NOMO-1 treated with dmso at 0.1 percent for 144 hours (cell line): ENCODE measurements at regions not wholly inside any gene's neighbourhood (a gene's known extent, or its start where the extent isn't known, plus 50 kb on each side); places are given as distances from the start of the nearest gene placed in this dataset.
"Not testable (repeated sequence)": the region's sequence is repeated elsewhere in the genome, so short reads cannot be mapped to it uniquely, and the experiment has no call there.

ENCODE experiments used
- DNase-seq: peaks from one replicate; lab custom pipeline; 2025; ENCODE audit not compliant: unreplicated experiment; lab: John Stamatoyannopoulos, UW

GRCh38 chr16:22705799-22706198 is 108.2 kb upstream of the HS3ST2 start:
- DNase-seq: no peak

DNA sequence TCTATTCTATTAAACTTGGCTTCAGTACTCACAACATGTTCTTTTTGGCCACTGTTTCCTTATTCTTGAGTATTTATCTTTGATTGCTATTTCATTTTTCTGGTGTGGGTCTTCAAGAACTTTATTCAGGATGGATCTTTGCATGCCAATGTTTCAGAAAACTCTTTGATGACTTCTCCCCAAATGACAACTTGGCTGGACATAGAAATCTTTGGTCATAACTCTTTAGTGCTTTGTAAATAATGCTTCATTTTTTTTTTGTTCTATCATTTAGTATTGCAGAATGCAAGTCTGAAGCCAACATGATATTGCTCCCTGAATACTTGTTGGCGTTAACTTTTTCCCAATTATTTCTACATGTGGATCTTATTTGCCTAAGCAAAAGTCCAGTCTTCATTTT is 103.6 kb upstream of the HS3ST2 start:
- no peak for DNase-seq

- no peak for DNase-seq
Measured at GRCh38 chr16:22711847-22712246, 102.1 kb upstream of the HS3ST2 start.

DNA sequence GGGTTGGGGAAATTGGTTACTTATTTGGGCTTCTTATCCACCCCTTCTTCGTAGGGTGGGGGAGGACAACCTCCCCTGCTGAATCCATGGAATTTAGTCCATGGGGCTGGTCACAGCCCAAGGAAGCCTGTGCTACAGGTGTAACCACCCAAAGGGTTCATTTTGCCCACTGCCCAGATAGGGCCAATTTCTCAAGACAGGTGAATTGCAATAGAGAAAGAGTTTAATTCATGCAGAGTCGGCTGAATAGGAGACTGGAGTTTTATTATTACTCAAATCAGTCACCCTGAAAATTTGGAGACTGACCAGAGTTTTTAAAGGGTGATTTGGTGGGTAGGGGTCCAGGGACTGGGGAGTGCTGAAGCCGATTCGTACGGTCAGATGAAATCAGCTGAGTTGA is 101.5 kb upstream of the HS3ST2 start:
- DNase-seq: no peak

DNA sequence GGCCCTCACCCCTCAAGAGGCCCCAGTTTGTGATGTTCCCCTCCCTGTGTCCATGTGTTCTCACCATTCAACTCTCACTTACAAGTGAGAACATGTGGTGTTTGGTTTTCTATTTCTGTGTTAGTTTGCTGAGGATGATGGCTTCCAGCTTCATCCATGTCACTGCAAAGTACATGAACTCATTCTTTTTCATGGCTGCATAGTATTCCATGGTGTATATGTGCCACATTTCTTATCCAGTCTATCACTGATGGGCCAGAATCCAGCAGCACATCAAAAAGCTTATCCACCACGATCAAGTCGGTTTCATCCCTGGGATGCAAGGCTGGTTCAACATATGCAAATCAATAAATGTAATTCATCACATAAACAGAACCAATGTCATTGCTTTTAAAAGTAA is 95.4 kb upstream of the HS3ST2 start:
- DNase-seq: not testable (repeated sequence)

DNA sequence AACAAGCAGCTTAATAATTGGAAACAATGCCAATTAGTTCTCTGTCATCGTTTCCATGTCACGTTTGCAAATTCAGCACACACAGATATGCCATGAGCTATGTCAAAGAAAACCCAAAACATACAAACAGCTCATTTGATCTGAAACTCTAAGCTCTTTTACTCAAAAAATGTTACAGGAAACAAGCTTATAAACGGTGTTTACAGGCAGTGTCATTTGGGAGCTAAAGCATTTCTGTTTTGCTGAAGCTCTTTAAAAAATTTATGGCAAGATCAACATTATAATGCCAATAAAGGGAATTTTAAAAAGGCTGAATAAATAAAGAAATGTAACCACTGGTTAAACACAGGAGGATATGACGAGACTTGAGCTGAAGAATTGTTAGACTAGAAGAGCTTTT is 94.0 kb upstream of the HS3ST2 start:
- DNase-seq: no peak

DNA sequence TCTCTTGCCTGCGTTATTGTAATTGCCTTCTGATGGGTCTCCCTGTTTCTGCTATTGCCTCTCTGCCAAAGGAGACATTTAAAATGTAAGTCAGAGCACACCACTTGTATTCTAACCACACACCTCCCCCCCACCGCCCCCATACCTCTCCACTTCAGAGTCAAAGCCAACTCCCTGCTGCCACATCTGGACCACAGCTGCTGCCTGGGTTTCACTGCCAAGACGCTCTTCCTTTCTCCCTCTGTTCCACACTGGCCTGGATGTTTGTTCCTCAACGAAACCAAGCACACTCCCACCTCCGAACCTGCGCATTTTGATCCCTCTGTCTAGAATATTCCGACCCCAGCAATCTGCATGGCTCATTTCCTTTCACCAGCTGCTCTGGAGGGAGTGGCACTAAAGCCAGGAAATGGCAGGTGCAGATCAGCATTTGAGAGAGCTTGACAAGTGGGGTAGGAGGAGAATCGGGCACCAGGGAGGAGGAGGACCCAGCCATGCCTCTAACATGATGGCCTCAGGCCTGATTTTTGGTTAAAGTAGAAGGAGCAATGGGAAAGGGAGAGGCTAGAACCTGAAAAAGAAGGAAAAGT is 92.4 kb upstream of the HS3ST2 start:
- DNase-seq: no peak

DNA sequence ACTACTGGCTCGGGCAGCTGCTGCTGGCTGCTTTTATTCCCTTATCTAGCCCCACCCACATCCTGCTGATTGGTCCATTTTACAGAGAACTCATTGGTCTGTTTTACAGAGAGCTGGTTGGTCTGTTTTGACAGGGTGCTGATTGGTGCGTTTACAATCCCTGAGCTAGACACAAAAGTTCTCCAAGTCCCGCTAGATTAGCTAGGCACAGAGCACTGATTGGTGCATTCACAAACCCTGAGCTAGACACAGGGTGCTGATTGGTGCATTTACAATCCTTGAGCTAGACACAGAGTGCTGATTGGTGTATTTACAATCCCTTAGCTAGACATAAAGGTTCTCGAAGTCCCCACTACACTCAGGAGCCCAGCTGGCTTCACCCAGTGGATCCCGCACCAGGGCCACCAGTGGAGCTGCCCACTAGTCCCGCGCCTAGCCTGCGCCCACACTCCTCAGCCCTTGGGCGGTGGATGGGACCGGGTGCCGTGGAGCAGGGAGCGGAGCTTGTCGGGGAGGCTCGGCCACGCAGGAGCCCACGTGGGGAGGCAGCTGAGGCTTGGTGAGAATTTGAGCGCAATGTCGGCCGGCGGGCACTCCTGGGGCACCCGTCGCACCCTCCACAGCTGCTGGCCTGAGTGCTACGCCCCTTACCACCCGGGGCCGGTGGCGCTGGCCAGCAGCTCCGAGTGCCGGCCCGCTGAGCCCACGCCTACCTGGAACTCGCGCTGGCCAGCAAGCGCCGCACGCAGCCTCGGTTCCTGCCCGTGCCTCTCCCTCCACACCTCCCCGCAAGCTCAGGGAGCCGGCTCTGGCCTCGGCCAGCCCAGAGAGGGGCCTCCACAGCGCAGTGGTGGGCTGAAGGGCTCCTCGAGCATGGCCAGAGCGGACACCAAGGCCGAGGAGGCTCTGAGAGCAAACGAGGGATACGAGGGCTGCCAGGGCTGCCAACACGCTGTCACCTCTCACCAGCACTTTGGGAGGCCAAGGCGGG is 91.1 kb upstream of the HS3ST2 start:
- DNase-seq: not testable (repeated sequence)

DNA sequence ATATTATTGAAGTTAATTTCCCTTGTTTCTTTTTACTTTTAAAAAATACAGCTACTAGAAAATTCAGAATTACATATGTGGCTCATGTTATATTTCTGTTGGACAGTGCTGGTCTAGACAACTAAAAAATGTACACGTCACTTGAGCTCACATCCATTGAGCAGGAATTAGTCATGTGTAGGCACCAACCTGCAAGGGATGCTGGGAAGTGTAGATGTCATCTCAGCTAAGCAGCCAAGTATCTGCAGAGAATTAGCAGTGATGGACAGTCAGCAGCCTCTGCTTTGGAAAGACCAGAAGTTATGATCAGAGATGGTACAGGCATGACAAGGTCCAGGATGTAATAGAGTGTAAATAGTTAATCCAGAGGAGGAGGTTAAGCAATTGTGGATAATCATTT is 87.1 kb upstream of the HS3ST2 start:
- no peak for DNase-seq

- no peak for DNase-seq
Measured at GRCh38 chr16:22727285-22728166, 86.4 kb upstream of the HS3ST2 start.

- DNase-seq: no peak
Measured at GRCh38 chr16:22728167-22728836, 85.7 kb upstream of the HS3ST2 start.

DNA sequence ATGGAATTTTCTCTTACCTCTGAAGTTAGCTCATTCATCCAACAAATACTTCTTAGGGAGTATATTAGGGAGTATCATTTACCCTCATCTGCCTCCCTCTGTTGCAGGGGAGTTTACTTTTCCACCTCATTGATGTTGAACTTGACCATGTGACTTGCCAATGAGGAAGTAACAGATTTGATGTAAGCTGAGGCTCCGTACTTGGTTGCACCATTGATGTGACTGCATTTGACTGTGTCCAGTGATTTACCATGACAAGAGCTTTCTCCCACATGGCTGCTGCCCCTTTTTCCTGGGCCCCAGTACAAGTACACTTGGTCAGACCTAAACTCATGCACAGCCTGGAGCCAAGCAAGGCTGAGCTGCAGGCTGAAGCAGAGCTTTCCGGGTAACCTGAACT is 81.6 kb upstream of the HS3ST2 start:
- DNase-seq: no peak

DNA sequence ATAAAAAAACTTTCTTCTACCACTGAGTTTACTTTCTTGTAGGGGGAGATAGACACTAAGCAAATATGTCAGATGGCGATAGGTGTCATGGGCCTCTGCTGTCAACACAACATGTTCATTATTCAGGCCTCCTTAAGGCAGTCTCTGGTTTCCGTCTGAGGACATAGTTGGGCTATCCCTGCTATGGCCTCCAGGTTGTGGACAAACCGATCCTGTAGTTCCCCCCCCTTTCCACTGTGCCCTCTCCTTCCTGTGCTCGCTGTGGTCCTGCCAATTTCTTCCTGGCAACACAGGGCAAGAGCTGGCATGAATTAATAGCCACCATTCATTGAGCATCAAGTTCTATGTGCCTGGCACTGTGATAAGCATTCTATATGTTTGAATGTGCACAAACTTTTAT is 81.0 kb upstream of the HS3ST2 start:
- DNase-seq: no peak

GRCh38 chr16:22734368-22734767 is 79.6 kb upstream of the HS3ST2 start:
- no peak for DNase-seq

DNA sequence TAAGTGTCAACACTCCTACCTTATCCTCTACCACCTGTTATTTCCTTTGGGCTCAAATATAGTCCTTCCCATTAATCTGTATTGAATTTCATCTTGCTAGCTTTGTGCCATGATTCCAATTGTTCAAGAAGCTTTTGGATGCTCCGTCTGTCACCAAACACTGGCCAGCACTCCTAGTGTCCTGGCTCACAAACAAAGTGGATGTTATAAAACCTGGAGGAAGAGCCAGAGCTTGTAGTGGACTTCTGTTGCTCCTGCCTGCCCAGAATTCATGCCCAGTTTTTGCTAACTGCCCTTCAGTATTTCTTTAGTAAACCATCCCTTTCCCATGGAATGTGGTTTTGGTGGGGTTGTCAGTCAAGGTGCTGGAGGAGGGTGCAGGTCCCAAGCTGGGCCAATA is 77.2 kb upstream of the HS3ST2 start:
- DNase-seq: no peak

- DNase-seq: no peak
Measured at GRCh38 chr16:22739077-22739476, 74.9 kb upstream of the HS3ST2 start.

GRCh38 chr16:22743401-22743800 is 70.6 kb upstream of the HS3ST2 start:
- DNase-seq: no peak

- DNase-seq: no peak
Measured at GRCh38 chr16:22751104-22751667, 62.8 kb upstream of the HS3ST2 start.

- DNase-seq: no peak
Measured at GRCh38 chr16:22751685-22752084, 62.3 kb upstream of the HS3ST2 start.

DNA sequence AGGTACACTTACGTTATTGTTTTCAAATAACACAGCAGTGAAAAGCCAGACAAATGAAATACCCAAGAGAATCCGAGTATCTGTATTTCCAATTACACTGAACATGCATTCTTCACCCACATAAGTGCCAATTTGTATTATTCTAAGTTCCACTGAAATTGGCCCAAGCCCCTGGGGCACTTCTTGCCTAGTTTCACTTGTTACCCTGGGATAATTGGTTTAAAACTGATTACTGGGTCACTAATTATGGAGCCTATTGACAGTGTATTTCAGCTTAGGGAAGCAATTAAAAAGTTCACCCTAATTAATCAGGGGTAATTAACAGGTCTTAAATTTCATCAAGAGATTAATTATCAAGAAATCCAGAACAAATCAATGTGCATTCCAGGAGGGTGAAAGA is 60.5 kb upstream of the HS3ST2 start:
- DNase-seq: no peak

DNA sequence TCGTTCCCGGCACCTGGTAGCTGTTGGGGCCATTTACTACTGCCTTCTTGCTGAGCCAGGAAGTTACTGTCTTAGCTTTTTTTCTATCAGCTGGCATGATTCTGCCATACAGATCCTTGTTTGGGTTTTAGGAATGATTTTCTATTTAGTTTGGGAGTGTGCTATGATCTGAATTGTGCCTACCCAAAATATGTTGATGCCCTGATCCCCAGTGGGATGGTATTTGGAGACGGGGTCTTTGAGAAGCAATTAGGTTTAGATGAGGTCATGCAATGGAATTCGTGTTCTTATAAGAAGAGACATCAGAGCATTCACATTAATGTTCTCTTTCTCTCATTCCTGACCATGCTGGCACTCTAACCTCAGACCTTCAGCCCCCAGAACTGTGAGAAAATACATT is 59.4 kb upstream of the HS3ST2 start:
- DNase-seq: no peak
